Activated T-helper 2 cell treated with anti-CD3 and anti-CD28 coated beads, Interferon-gamma antibody, Interleukin-2, Interleukin-4, amounts not matched to agents 10 μg/mL and 5 μg/mL and 100 μg/mL, durations not matched to agents 14 hours and 24 hours and 36 hours (primary cell): ENCODE measurements at regions not wholly inside any gene's neighbourhood (a gene's known extent, or its start where the extent isn't known, plus 50 kb on each side); places are given as distances from the start of the nearest gene placed in this dataset.
"Not testable (repeated sequence)": the region's sequence is repeated elsewhere in the genome, so short reads cannot be mapped to it uniquely, and the experiment has no call there.

Source experiments
- DNase-seq: peaks from one replicate; pipeline ENCODE4 v3.0.0; 2021; ENCODE audit warnings: low spot score
- H3K27ac Mint-ChIP-seq: one replicate; pipeline ENCODE4 v1.8.0; 2021; ENCODE audit warnings: mixed read lengths
- H3K27me3 Mint-ChIP-seq: one replicate; pipeline ENCODE4 v1.8.0; 2021; ENCODE audit warnings: low read depth, mixed read lengths
- H3K36me3 Mint-ChIP-seq: one replicate; pipeline ENCODE4 v1.8.0; 2021; ENCODE audit warnings: low read depth, mixed read lengths
- H3K4me1 Mint-ChIP-seq: one replicate; pipeline ENCODE4 v1.8.0; 2021; ENCODE audit warnings: low read depth, mixed read lengths
- H3K4me3 Mint-ChIP-seq: one replicate; pipeline ENCODE4 v1.8.0; 2021; ENCODE audit warnings: low read depth, mild to moderate bottlenecking, moderate library complexity, mixed read lengths
- H3K9me3 Mint-ChIP-seq: one replicate; pipeline ENCODE4 v1.8.0; 2021; ENCODE audit warnings: mixed read lengths
- intact Hi-C: fragments of 100-400 bp; cut with micrococcal nuclease; formaldehyde crosslinking; loops from one replicate; pipeline ENCODE4 v1.15.1; 2023

- no peak overlapping the region for H3K4me3 Mint-ChIP-seq
- DNase-seq: no peak
- peaks cover 63% of the 10 kb centered on the region for H3K27me3 Mint-ChIP-seq
- H3K9me3 Mint-ChIP-seq: no peaks in the 10 kb centered on the region
- no peaks in the 10 kb centered on the region for H3K36me3 Mint-ChIP-seq
- peaks cover 9% of the 10 kb centered on the region for H3K4me1 Mint-ChIP-seq
- intact Hi-C loops: loop anchor here (5.0 kb wide), 1 partner anchor 112 kb away; no protein-coding TSS in a partner anchor
- no peak overlapping the region for H3K27ac Mint-ChIP-seq
These were observed 168.4 kb upstream of the CACNA1E start for GRCh38 chr1:181314959-181315358.

DNA sequence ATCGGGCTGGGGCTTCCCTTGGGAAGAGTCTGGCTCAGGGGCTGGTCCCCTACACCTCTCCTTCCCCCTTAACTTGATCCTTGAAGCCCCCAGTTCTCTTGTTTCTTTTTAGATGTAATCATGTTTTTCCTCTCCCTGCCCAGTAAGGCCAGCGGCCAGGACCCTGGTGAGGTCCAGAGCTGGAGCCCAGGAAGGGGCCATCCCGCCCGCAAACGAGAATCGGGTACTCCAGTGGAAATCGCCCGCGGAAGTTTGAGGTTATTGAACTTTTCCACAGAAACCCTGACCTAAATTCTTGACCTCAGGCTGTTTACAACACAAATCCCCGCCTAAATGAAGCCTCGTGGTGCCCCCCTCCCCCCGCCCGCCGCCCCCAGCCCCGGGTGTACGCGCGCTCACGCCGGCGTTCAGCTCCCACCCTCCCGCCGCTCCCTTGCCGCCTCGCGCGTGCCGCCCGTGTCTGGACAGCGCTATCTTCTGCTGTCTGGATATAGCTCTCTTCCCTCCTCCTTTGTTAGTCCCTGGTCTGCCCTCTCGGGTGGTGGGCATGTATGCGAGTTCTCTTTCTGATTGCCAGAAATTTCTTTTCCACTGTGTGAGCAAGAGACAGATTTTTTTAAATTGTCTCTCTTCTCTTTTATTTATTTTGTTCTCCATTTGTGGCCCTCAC is 165.9 kb upstream of the CACNA1E start:
- peaks cover 9% of the 10 kb centered on the region for H3K4me1 Mint-ChIP-seq
- intact Hi-C loops: loop anchor here (5.0 kb wide), 1 partner anchor 110 kb away; no protein-coding TSS in a partner anchor
- no peak for DNase-seq
- no peaks in the 10 kb centered on the region for H3K9me3 Mint-ChIP-seq
- H3K27me3 Mint-ChIP-seq: peaks cover 68% of the 10 kb centered on the region
- no peak overlapping the region for H3K27ac Mint-ChIP-seq
- peak overlapping the region; percentile 19 for H3K4me3 Mint-ChIP-seq
- H3K36me3 Mint-ChIP-seq: no peaks in the 10 kb centered on the region

DNA sequence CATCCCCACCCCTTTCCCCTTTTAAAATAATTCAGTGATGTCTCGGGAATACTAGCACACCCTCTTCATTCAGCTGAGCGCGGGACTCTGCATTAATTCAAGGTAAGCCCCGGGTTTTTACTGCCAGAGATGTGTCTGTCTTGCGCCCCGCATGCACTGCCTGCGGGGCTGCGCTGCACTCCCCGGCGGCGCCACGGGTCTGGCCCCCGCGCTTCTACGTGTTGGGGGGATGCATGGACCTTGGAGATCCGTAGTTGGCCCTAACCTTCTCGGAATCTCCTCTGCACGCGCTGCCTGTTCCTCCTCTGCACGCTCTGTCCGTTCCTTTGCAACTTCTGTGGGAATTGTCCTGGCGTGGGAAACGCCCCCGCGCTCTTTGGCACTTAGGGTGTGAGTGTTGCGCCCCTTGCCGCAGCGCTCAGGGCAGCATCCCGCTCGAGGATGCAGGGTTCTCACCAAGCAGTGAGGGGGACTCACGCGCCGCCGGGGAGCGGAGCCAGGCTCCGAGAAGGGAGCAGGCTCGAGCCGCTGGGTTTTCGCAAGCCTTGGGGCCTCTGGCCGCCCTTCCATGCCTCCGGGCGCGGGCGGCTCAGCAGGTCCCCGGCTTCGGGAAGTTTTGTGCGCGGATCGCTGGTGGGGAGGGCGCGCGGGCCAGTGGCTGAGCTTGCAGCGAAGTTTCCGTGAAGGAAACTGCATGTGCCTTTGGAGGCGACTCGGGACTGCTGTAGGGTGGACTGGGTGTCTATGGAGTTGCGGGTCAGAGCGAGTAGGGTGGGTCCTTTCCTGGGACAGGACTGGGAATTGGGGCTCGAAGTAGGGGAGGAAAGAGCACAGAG is 165.1 kb upstream of the CACNA1E start:
- no peaks in the 10 kb centered on the region for H3K36me3 Mint-ChIP-seq
- no peak overlapping the region for H3K4me3 Mint-ChIP-seq
- intact Hi-C loops: loop anchor here (5.0 kb wide), 1 partner anchor 109 kb away; no protein-coding TSS in a partner anchor
- H3K27me3 Mint-ChIP-seq: peaks cover 70% of the 10 kb centered on the region
- H3K27ac Mint-ChIP-seq: no peak overlapping the region
- no peaks in the 10 kb centered on the region for H3K9me3 Mint-ChIP-seq
- no peak for DNase-seq
- peaks cover 9% of the 10 kb centered on the region for H3K4me1 Mint-ChIP-seq

GRCh38 chr1:181318858-181319235 is 164.5 kb upstream of the CACNA1E start:
- peaks cover 72% of the 10 kb centered on the region for H3K27me3 Mint-ChIP-seq
- H3K4me1 Mint-ChIP-seq: peaks cover 9% of the 10 kb centered on the region
- no peak overlapping the region for H3K4me3 Mint-ChIP-seq
- H3K9me3 Mint-ChIP-seq: no peaks in the 10 kb centered on the region
- DNase-seq: no peak
- no peaks in the 10 kb centered on the region for H3K36me3 Mint-ChIP-seq
- no peak overlapping the region for H3K27ac Mint-ChIP-seq
- intact Hi-C loops: loop anchor here (5.0 kb wide), 1 partner anchor 108 kb away; no protein-coding TSS in a partner anchor

DNA sequence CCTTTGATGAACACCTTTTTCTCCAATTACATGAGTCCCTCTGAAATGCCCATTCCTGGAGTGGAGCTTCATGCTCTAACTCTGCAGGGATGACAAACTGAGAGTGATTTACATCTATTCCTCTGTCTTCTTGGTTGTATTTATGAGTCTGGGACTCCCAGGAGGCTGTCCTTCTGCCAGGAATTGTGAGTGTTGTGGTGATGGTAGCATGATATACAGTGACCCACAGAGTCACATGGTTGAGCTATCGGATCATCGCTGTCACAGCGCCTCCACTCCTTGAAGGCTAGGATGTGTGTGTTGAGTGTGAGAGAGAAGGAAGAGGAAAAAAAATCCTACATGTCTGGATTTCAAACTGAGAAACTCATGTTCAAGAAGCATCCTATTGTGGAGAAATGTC is 163.4 kb upstream of the CACNA1E start:
- DNase-seq: no peak
- Mint-ChIP-seq H3K27ac (no peak overlapping the region), H3K36me3 (no peaks in the 10 kb centered on the region), H3K27me3 (peaks cover 65% of the 10 kb centered on the region), H3K9me3 (no peaks in the 10 kb centered on the region), H3K4me3 (no peak overlapping the region), H3K4me1 (peaks cover 6% of the 10 kb centered on the region)
- intact Hi-C loops: loop anchor here (5.0 kb wide), 1 partner anchor 107 kb away; no protein-coding TSS in a partner anchor

- intact Hi-C loops: no loop called here
- H3K4me1 Mint-ChIP-seq: peaks cover 5% of the 10 kb centered on the region
- no peaks in the 10 kb centered on the region for H3K36me3 Mint-ChIP-seq
- H3K27ac Mint-ChIP-seq: no peak overlapping the region
- H3K4me3 Mint-ChIP-seq: no peak overlapping the region
- peaks cover 23% of the 10 kb centered on the region for H3K27me3 Mint-ChIP-seq
- H3K9me3 Mint-ChIP-seq: no peaks in the 10 kb centered on the region
- no peak for DNase-seq
These were observed 158.3 kb upstream of the CACNA1E start for GRCh38 chr1:181324797-181325616.

DNA sequence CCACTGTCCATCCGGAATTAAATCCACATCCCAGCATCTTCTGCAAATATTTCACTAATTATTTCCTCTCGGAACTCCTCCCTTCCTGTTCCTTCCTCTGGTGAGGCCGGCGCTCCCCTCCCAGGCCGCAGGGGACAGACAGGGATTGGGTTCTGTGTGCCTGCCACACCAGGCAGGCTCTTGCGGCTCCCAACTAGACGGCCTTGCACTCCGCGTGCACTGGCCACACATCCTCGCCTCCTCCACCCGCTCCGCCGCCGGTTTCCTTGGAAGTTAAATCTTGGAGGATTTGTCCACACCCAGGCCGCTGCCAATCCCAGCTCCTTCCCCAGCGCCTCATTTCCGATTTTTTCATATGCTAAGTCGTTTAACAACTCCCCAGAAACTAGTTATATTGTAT is 157.6 kb upstream of the CACNA1E start:
- H3K4me1 Mint-ChIP-seq, H3K27ac Mint-ChIP-seq, intact Hi-C loops, H3K36me3 Mint-ChIP-seq, H3K4me3 Mint-ChIP-seq, DNase-seq, H3K9me3 Mint-ChIP-seq: not testable (repeated sequence)
- H3K27me3 Mint-ChIP-seq: peaks cover 20% of the 10 kb centered on the region

GRCh38 chr1:181326348-181326747 is 157.0 kb upstream of the CACNA1E start:
- H3K27ac Mint-ChIP-seq: no peak overlapping the region
- peaks cover 5% of the 10 kb centered on the region for H3K4me1 Mint-ChIP-seq
- H3K4me3 Mint-ChIP-seq: no peak overlapping the region
- intact Hi-C loops: no loop called here
- DNase-seq: no peak
- H3K27me3 Mint-ChIP-seq: peaks cover 16% of the 10 kb centered on the region
- no peaks in the 10 kb centered on the region for H3K9me3 Mint-ChIP-seq
- H3K36me3 Mint-ChIP-seq: no peaks in the 10 kb centered on the region

- DNase-seq: no peak
- Mint-ChIP-seq H3K27ac (no peak overlapping the region), H3K36me3 (no peaks in the 10 kb centered on the region), H3K4me1 (peaks cover 5% of the 10 kb centered on the region), H3K9me3 (no peaks in the 10 kb centered on the region), H3K4me3 (no peak overlapping the region), H3K27me3 (peaks cover 11% of the 10 kb centered on the region)
- intact Hi-C loops: no loop called here
These were observed 155.5 kb upstream of the CACNA1E start for GRCh38 chr1:181327796-181328195.

- intact Hi-C loops: no loop called here
- no peaks in the 10 kb centered on the region for H3K4me1 Mint-ChIP-seq
- H3K27me3 Mint-ChIP-seq: no peaks in the 10 kb centered on the region
- H3K36me3 Mint-ChIP-seq: no peaks in the 10 kb centered on the region
- H3K27ac Mint-ChIP-seq: no peak overlapping the region
- no peak for DNase-seq
- no peaks in the 10 kb centered on the region for H3K9me3 Mint-ChIP-seq
- no peak overlapping the region for H3K4me3 Mint-ChIP-seq
These were observed 148.6 kb upstream of the CACNA1E start for GRCh38 chr1:181334724-181335123.

- Mint-ChIP-seq H3K4me3 (no peak overlapping the region), H3K36me3 (no peaks in the 10 kb centered on the region), H3K27me3 (no peaks in the 10 kb centered on the region), H3K4me1 (no peaks in the 10 kb centered on the region), H3K27ac (no peak overlapping the region), H3K9me3 (no peaks in the 10 kb centered on the region)
- no peak for DNase-seq
- intact Hi-C loops: no loop called here
These were observed 147.7 kb upstream of the CACNA1E start for GRCh38 chr1:181335631-181336030.

DNA sequence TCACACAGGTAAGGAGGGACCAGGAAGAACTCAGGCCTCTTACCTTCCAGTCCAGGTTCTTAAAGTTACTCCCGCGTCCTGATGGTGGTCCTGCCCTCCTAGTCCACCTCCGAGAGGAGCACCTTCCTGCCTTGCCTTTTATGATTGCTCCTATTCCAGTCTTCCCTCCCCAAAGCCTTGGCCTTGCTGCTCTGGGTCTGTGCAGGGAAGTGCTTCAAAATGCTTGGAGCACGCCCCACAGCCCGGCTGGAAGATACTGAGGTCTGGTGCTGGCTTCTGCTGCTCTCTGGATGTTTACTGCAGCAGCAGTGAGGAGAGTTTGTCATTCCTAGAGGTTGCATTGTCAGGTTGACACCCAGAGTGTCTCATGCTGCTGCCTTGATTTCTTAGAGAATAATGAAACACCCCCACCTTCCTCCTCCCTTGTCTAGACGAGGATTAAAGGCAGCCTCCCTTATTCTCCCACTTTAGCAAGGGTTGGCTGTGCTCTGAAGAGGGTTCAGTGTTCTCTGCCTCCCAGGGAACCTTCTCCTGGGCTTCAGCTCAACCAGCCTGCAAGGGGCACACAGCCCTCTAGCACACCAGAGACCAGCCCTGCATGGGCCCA is 142.2 kb upstream of the CACNA1E start:
- no peaks in the 10 kb centered on the region for H3K4me1 Mint-ChIP-seq
- no peak overlapping the region for H3K4me3 Mint-ChIP-seq
- DNase-seq: no peak
- no peak overlapping the region for H3K27ac Mint-ChIP-seq
- intact Hi-C loops: no loop called here
- no peaks in the 10 kb centered on the region for H3K36me3 Mint-ChIP-seq
- peaks cover 3% of the 10 kb centered on the region for H3K27me3 Mint-ChIP-seq
- H3K9me3 Mint-ChIP-seq: no peaks in the 10 kb centered on the region
